Right ventricle myocardium superior (tissue), 1 donor: ENCODE measurements at regions not wholly inside any gene's neighbourhood (a gene's known extent, or its start where the extent isn't known, plus 50 kb on each side); places are given as distances from the start of the nearest gene placed in this dataset.
"Not testable (repeated sequence)": the region's sequence is repeated elsewhere in the genome, so short reads cannot be mapped to it uniquely, and the experiment has no call there.

Experiments
- ATAC-seq: fragments of 200-7000 bp; cut with Tn5 transposase; one replicate; pipeline ENCODE4 v1.9.1; 2020; ENCODE audit warnings: mild to moderate bottlenecking; ENCODE audit not compliant: poor library complexity
- DNase-seq: peaks from one replicate; pipeline ENCODE4 v3.0.0-alpha.2; 2020
- intact Hi-C: fragments of 100-400 bp; cut with DNase I; formaldehyde crosslinking; loops from one replicate; pipeline ENCODE4 v1.11.2; 2022
- donor health status: DM: no; HTN: yes; CAD: no; lungs with severe emphysema.

DNA sequence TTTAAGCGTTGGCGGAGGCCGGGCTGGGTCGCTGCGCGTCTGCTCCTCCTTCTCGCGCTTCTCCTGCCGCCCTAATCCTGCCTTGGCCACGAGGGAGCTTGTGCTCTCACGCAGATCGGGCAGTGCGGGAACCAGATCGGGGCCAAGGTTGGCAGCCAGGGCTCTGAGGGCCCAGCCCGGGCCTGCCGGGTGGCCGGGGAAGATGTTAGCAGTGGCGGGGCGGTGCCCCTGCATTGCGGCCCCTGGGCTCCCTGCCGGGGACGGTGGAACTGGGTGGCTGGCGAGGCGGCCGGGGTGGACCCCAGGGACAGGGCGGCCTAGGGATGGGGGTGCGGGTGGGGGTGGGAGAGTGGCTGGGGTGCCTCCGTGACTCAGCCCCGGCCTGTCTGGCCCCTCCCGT lies 297.4 kb downstream of the CACNA1B start:
- ATAC-seq, DNase-seq, intact Hi-C loops: not testable (repeated sequence)

DNA sequence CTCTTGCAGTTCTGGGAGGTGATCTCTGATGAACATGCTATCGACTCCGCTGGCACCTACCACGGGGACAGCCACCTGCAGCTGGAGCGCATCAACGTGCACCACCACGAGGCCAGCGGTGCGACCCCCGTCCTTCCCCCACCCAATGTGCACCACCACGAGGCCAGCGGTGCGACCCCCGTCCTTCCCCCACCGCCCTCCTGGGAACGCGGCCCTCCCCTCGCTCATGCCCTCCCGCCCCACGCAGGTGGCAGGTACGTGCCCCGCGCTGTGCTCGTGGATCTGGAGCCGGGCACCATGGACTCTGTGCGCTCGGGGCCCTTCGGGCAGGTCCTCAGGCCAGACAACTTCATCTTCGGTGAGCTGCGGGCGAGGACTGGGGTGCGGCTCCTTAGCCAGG lies 297.8 kb downstream of the CACNA1B start:
- intact Hi-C loops, ATAC-seq, DNase-seq: not testable (repeated sequence)

DNA sequence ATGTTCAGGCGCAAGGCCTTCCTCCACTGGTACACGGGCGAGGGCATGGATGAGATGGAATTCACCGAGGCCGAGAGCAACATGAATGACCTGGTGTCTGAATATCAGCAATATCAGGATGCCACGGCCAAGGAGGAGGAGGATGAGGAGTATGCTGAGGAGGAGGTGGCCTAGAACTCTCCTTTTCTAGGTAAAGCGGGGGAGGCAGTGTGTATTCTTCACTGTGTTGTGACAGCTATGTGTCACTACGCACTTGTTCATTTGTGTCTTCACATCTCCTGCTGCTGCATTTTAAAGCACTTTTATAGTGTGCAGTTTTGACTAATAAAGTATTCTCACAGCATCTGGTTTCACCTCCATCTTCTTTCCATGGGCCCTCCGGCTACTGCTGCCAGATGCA lies 299.5 kb downstream of the CACNA1B start:
- DNase-seq, intact Hi-C loops, ATAC-seq: not testable (repeated sequence)

DNA sequence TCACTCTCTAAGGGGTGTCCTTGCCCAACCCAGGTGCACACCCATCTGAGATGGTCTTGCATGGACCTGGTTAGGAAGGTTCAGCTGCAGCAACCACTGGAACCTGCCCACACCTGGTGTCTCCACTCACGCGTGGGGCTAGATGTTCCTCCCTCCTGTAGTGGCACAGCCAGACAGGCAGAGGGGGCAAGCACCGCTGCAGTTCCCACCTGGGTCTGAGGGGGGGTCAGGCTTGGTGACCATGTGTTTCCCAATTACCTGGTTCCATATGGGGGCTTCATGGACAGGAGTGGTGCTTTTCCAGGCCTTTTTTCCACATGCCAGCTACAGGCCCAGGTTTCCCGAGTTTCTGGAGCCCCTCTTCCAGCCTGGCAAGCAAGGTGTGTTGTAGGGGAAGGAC lies 301.4 kb downstream of the CACNA1B start:
- intact Hi-C loops, DNase-seq: not testable (repeated sequence)

DNA sequence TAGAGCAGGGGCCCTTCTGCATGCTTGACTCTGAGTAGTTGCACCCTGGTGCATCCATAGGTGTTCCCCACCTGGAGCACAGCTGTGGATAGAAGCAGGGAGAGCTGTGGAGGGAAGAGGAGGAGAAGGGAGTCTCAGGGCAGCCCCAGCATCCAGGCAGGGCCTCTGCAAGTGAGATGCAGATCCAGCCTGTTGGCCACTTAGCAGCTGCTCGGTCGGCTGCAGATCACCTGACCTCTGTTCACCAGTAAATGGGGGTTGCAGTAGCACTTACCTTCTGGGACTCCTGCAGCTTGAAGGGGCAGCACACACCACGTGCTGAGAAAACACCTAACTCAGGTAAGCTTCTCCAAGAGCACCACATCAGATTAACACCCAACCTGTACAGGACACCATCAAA lies 302.1 kb downstream of the CACNA1B start:
- intact Hi-C loops, DNase-seq, ATAC-seq: not testable (repeated sequence)

More for the DNA sequence above, 301.4 kb downstream of the CACNA1B start:
- ATAC-seq: not testable (repeated sequence)

DNA sequence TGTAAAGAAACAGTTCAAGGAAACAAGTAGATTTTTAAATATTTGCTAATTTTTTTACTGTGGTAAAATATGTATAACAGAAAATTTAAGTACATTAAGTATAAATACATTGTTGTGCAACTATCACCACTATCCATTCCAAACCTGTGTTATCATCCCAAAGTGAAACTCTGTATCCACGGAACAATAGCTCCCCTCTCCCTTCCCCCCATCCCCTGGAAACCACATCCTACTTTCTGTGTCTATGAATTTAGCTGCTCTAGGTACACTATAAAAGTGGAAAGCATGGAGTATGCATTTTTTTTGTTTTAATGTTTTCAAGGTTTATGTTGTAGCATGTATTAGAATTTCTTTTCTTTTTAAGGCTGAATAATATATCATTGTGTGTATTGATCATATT lies 304.4 kb downstream of the CACNA1B start:
- intact Hi-C loops, ATAC-seq: not testable (repeated sequence)

DNA sequence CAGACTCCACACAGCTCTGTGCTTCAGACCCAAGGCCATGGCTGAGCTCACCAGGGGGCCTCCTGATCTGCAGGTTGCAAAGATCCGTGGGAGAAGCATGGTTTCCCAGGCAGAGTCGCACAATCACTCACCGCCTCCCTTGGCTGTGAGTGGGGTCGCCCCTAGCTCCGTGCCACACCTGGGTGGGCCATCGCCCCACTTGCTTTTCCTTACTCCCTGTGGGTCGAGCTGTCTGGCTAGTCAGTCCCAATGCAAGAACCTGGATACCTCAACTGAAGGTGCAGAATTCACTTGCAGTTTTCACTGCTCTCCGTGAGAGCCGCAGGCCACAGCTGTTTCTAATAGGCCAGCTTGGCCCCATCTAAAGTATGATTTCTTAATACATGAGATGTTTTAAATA lies 319.6 kb downstream of the CACNA1B start:
- DNase-seq, intact Hi-C loops, ATAC-seq: not testable (repeated sequence)

More for the DNA sequence above, 304.4 kb downstream of the CACNA1B start:
- DNase-seq: not testable (repeated sequence)

DNA sequence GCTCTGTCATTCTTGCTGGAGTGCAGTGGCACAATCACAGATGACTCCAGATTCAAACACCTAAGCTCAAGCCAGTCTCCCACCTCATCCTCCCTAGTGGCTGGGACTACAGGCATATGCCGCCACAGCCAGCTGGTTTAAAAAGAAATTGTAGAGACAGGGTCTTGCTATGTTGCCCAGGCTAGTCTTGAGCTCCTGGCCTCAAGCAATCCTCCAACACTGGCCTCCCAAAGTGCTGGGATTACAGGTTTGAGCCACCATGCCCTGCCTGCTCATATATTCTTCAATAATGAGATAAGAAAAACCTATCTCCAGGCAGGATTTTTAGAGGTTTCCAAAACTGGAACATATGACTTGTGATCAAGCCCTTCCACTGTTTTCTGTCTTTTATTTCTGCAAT lies 321.4 kb downstream of the CACNA1B start:
- ATAC-seq, DNase-seq, intact Hi-C loops: not testable (repeated sequence)

DNA sequence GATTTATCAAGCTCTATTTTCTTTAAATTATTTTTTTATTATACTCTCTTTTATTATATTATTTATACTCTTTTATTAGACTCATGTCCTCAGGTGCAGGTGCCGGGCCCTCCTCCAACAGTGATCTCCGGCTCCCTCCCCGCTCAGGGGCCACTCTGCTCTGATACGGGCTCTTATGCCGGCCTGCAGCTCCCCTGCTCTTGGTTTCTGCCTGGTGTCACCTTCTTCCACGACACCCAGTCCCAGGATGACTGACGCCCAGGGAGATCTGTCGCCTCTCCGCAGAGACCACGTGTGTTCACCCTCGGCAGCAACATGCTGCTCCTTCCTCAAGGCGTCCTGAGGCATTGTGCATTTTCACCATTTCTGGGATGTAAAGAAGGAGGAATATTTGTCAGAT lies 322.3 kb downstream of the CACNA1B start:
- DNase-seq, ATAC-seq, intact Hi-C loops: not testable (repeated sequence)

DNA sequence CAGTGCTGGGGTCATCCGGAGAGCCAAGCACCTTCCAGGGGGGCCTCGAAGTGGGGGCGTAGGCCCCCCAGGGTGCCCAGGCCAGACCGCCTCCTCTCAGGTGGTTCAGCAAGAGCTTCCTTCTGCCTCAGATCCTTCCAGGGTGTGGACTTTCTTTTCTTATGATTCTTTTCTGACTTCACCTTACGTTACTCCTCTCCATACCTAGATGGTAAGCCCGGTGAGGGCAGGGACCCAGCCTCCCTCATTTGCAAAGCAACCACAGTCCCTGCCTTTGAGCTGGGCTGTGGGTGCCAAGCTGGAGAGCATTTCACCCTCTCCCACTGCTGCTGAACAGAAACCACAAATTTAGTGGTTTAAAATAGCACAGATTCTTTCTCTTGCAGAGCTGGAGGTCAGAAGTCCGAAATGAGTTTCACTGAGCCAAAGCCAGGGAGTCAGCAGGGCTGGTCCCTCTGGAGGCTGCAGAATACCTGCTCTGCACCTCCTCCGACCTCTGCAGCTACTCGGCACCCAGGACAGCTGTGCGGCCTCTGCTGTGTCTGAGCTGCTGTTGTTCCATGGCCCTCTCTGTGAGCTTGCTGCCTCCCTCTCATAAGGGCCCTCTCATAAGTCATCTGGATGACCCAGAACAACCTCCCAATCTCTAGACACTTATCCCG lies 323.0 kb downstream of the CACNA1B start:
- DNase-seq, intact Hi-C loops: not testable (repeated sequence)
- ATAC-seq: peak; percentile 53

DNA sequence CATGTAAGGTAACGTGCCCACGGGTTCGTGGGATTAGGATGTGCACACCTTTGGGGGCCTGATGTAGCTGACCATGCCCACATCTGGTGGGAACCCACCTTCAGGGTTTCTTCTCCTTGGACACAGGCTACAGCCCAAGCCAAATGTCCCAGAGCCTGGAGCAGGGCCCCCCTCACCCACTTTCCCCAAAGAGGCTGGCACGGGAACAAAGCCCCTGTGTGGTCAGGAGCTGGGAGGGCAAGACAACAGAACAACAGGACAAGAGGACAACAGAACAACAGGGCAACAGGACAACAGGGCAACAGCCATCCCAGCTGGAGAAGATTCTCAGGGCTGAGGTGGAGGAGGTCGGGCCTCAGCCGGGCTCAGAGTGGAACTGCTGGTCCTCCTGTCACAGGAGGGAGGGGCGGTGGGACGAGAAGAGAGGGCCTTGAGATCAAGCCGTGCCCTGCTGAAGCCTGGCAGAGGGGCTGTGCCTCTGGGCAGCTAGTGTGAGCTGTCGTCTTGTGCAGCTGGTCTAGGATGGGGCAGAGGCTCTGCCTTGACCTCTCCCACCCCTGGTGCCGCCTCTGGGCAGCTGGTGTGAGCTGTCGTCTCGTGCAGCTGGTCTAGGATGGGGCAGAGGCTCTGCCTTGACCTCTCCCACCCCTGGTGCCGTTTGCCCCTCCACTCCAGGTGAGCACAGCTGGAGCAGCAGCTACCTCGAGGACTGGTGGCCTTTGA lies 323.7 kb downstream of the CACNA1B start:
- DNase-seq, intact Hi-C loops: not testable (repeated sequence)
- peak; percentile 15 for ATAC-seq

DNA sequence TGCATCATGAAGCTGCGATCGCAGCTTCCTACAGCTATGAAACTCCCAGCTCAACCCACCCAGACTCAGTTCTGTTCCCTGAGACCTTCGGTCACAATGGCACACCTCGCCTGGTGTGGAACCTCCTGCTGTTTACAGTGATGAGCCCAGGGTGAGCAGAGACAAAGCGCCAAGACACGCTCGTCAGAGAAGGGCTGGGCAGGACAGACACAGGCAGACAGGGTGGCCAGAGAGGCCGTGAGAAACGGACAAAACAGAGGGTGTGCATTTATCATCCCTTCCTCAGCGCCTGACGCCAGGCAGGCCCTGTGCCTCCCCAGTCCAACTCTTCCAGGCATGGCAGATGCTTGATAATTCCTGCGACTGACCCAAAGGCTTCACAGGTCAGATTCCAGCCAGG lies 324.5 kb downstream of the CACNA1B start:
- intact Hi-C loops, ATAC-seq, DNase-seq: not testable (repeated sequence)

DNA sequence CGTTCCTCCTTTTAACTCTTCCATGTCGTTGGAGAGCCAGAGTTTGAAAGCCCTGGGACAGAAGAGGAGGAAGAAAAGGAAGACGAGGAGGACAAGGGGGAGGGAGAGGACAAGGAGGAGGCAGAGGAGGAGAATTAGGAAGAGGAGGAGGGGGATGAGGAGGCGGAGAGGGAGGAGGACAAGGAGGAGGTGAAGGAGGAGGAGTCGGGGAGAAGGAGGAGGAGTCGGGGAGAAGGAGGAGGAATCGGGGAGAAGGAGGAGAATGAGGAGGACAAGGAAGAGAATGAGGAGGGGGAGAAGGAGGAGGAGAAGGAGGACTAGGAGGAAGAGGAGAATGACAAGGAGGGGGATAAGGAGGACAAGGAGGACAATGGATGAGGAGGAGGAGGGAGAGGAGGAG lies 325.7 kb downstream of the CACNA1B start:
- intact Hi-C loops, DNase-seq, ATAC-seq: not testable (repeated sequence)

DNA sequence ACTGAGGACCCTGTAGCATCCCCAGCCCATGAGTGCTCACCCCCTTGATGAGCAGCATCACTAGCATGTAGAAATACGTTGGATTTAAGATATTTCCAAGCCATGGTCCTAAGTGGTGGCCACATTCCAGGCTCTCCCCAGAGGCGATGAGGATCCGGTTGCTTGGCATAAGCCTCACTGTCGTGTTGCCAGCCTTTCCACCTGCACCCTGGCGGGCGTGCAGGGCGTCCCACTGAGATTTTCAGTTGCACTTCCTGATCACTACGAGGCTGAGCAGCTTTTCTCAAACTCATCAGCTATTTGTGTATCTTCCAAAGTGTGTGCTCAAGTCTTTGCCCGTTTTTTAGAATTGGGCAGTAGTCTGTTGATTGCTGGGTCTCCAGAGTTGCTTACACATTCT lies 326.3 kb downstream of the CACNA1B start:
- intact Hi-C loops, DNase-seq, ATAC-seq: not testable (repeated sequence)

DNA sequence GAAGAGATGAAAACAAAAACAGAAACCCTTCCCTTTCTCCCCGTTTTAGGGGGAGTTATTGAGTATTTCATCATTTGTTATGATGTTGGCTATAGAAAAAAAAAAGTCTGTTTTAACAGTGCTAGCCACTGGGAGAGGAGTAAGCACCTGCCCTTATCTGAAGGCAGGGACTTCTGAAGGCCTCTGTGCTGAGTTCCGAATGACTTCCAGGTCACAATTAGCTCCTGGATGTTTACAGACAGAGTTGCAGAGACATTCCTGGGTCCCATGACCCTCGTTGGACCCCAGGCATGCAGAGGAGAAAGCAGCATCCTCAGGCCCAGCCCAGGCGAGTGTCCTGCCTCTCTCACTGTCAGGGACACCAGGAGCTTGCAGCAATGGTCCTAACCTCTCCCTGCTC lies 328.5 kb downstream of the CACNA1B start:
- intact Hi-C loops: not testable (repeated sequence)

DNA sequence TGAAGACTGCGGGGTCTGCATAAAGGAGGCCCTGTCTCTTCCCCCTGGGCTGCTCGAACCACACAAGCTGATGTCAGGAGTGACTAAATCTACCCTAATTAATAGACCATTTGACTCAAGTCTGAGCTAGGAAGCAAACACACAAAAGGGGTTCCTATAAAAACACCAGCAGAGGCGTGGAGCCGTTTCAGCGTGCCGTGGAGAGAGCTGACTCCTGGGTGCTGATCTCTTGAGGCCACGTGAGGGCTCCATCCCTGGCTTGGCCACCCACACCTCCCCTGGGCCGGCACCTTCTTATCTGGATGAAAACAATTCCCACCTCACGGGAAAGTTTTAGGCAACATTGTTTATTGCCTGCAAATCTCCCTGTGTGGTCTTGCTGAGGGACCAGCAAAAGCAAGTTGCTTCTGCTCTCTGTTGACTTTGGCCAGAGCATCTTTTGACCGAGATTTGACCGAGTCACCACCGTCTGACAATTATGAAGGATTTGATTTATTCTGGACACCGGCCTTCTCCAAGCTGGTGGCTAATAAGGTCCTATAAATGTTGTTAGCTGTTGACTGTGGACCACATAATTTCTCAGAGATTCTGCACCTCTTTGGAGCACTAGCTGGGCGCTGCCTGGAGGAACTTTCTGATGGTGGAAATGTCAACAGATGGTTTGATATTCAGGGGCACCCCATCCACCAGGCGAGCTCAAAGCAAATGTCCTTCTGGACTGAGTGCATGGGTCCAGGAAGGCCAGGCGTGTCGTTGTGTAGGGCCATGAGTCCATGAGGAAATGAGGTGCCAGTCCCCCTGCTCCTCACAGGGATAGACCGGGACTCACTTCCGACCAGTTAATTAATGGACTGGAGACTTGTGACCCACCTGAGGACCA lies 330.0 kb downstream of the CACNA1B start:
- peak; percentile 13 for ATAC-seq
- DNase-seq, intact Hi-C loops: not testable (repeated sequence)

More for the DNA sequence above, 328.5 kb downstream of the CACNA1B start:
- ATAC-seq, DNase-seq: not testable (repeated sequence)

DNA sequence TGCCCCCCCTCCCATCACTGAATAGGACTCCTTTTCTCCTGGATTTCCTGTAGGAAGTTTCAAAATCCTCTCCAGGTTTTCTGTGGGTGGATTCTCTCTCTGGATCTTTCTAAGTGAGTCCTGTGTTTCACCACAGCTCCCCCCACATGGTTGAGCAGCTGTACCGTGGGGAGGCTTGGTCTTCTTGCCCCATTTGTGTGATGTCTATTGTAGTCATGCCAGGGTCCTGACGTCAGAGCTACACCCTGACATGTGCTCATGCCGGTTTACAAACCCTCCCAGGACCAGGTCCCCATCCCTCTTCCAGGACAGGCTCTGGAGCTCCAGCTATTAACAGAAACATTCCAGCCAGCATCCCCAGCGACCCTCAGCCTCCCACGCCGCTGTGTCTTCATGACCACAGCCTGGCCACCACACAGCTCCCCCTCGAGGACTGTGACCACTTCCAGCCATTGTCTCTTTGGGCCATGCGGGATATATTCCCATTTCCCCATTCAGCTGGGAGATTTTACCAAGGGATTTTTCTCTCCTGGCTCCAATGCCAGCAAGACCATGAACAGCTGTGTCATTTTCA lies 331.6 kb downstream of the CACNA1B start:
- DNase-seq, intact Hi-C loops, ATAC-seq: not testable (repeated sequence)

DNA sequence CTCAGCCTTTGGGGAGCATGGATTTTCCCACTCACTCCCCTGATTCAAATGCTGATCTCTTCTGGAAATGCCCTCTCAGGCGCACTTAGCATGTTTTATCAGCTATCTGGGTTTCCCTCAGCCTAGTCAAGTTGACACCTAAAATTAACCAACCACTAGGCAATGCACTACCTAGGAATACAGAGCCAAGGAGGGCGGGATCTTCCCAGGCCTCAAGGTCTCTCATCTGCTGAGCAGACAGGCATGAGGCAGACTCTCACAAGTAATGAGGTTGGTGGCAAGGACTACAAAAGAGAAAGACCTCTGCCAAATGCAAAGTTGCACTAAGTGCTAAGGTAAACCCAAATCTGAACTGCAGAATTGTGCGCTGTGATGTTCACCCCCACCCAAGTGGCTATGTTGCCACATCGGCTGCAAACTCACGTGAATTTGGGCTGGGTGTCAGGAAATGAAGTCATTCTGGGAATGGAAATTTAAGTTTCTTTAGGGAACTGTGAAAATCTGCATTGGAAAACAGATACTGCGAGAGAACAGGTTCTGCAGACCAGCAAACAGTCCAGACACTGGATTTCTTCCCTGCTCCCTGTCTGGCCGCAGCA lies 332.9 kb downstream of the CACNA1B start:
- DNase-seq: not testable (repeated sequence)

More for the DNA sequence above, 332.9 kb downstream of the CACNA1B start:
- intact Hi-C loops, ATAC-seq: not testable (repeated sequence)
